Parathyroid adenoma (tissue), 2 donors: ENCODE measurements at regions not wholly inside any gene's neighbourhood (a gene's known extent, or its start where the extent isn't known, plus 50 kb on each side); places are given as distances from the start of the nearest gene placed in this dataset.
"Not testable (repeated sequence)": the region's sequence is repeated elsewhere in the genome, so short reads cannot be mapped to it uniquely, and the experiment has no call there.

ENCODE experiments used
- H2AFZ ChIP-seq: fragments of 300-600 bp; sonication (generic); one replicate; pipeline ENCODE4 v1.7.0; 2017; ENCODE audit warnings: antibody characterized with exemption, mild to moderate bottlenecking
- H3K27ac ChIP-seq: fragments of 300-600 bp; sonication (generic); one replicate; pipeline ENCODE4 v1.7.0; 2017
- H3K27me3 ChIP-seq: fragments of 300-600 bp; sonication (generic); one replicate; pipeline ENCODE4 v1.7.0; 2017; ENCODE audit warnings: low read length; ENCODE audit not compliant: control insufficient read depth, insufficient read depth
- H3K36me3 ChIP-seq: fragments of 300-600 bp; sonication (generic); one replicate; pipeline ENCODE4 v1.7.0; 2017; ENCODE audit warnings: low read length; ENCODE audit not compliant: control insufficient read depth, insufficient read depth
- H3K4me1 ChIP-seq: fragments of 300-600 bp; sonication (generic); one replicate; pipeline ENCODE4 v1.7.0; 2017; ENCODE audit warnings: control low read depth
- H3K4me2 ChIP-seq: fragments of 300-600 bp; sonication (generic); one replicate; pipeline ENCODE4 v1.7.0; 2017; ENCODE audit warnings: low read length
- H3K4me3 ChIP-seq: fragments of 300-600 bp; sonication (generic); one replicate; pipeline ENCODE4 v1.7.0; 2017; ENCODE audit warnings: low read depth, low read length
- H3K79me2 ChIP-seq: fragments of 300-600 bp; sonication (generic); one replicate; pipeline ENCODE4 v1.7.0; 2017; ENCODE audit warnings: control low read depth
- H3K9ac ChIP-seq: fragments of 300-600 bp; sonication (generic); one replicate; pipeline ENCODE4 v1.7.0; 2017; ENCODE audit warnings: mild to moderate bottlenecking
- H3K9me3 ChIP-seq: fragments of 300-600 bp; sonication (generic); one replicate; pipeline ENCODE4 v1.7.0; 2017; ENCODE audit warnings: low read length; ENCODE audit not compliant: control insufficient read depth
- TF ChIP-seq, protein P1 (sequence below): fragments of 300-600 bp; sonication (generic); IDR thresholded peaks from one replicate; pipeline ENCODE4 v1.7.0; 2017; ENCODE audit warnings: antibody characterized with exemption, mild to moderate bottlenecking
- donor health status: primary hyperparathyroidism.

DNA sequence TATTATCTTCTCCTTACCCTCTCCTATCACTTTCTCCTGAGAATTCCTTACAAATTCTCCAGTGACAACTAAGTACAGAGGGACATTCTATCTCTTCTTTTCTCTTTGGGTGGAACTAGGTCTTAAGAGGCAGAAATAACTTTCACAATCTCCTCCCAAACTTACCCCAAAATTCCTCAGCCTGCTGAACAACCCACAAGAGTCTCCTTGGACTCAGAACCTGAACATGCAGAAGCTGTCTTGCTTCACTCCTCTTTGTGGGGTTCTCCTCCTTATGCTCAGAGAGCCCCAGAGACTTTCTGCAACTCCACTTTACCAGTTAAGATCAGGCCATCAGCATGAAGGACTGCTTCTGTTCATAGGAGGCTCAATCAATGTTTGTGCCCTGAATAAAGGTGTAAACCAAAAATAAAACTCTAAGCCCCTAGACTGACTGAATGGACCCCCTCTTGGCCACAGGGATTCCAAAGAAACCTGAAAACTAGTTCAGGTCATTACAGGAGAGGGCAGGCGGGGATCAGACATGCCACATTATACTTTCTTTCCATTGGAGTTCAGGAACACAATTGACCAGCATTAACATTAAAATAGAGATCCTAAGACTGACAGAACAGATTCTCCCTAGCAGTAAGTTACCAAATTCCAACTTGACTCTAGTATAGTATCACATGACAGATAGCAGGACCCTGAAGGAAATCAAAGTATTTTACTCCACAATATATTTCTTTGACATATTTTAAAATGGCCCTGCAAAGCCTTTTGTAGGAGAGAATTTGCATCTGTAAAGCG, 179.7 kb upstream of the FBXL17 start:
- no peak overlapping the region for H2AFZ ChIP-seq

DNA sequence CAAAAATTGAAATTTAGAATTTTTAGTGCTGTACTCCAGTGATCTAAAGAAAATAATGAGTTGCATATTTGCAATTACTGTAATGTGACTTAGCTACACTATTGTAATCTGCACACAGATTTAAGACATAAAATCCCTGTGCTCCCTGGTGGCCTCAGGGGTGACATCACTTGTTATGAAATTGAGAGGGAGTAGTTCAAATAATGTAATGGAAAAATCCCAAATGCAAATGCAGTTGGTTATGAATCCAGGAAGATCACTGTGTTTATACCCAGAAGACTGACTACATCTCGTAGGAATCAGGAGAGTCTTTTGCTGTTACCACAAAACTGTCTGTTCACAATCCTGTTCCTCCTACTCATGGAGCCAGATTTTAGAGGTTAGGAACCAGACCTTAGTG, 178.7 kb upstream of the FBXL17 start:
- no peaks in the 10 kb centered on the region for H3K79me2 ChIP-seq
- H2AFZ ChIP-seq, result no peak overlapping the region
- no peak overlapping the region for H3K4me3 ChIP-seq
- no peaks in the 10 kb centered on the region for H3K36me3 ChIP-seq
- H3K4me1 ChIP-seq, result no peaks in the 10 kb centered on the region
- H3K27me3 ChIP-seq, result no peaks in the 10 kb centered on the region
- H3K9ac ChIP-seq, result no peak overlapping the region
- H3K4me2 ChIP-seq, result no peak overlapping the region
- TF ChIP-seq, protein P1, sequence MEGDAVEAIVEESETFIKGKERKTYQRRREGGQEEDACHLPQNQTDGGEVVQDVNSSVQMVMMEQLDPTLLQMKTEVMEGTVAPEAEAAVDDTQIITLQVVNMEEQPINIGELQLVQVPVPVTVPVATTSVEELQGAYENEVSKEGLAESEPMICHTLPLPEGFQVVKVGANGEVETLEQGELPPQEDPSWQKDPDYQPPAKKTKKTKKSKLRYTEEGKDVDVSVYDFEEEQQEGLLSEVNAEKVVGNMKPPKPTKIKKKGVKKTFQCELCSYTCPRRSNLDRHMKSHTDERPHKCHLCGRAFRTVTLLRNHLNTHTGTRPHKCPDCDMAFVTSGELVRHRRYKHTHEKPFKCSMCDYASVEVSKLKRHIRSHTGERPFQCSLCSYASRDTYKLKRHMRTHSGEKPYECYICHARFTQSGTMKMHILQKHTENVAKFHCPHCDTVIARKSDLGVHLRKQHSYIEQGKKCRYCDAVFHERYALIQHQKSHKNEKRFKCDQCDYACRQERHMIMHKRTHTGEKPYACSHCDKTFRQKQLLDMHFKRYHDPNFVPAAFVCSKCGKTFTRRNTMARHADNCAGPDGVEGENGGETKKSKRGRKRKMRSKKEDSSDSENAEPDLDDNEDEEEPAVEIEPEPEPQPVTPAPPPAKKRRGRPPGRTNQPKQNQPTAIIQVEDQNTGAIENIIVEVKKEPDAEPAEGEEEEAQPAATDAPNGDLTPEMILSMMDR, result no peak
- H3K9me3 ChIP-seq, result no peaks in the 10 kb centered on the region
- H3K27ac ChIP-seq, result no peak overlapping the region

More for the DNA sequence above, 179.7 kb upstream of the FBXL17 start:
- Histone ChIP-seq H3K9ac (no peak overlapping the region), H3K9me3 (no peaks in the 10 kb centered on the region), H3K4me3 (no peak overlapping the region), H3K36me3 (no peaks in the 10 kb centered on the region), H3K27ac (no peak overlapping the region), H3K4me2 (no peak overlapping the region), H3K4me1 (no peaks in the 10 kb centered on the region), H3K79me2 (no peaks in the 10 kb centered on the region), H3K27me3 (no peaks in the 10 kb centered on the region)
- TF ChIP-seq, protein P1, result no peak

DNA sequence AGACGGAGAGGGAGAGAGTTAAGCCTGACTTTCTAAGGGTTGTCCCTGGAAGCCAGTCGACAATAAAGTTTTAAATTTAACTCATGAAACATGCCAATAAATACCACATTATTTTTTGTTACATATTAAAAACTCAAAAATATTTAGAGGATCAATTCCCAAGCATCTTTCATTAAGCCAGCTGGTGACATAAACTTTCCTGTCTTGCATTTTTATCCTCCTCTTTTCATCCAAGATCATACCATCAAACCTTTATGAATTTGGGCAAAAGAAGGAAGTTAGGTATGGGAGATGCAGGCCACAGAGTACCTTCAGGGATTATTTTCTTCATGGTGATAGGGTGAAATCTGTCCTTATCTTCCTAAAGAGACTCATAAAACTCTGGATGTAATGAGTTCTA, 178.3 kb upstream of the FBXL17 start:
- TF ChIP-seq, protein P1, result no peak
- Histone ChIP-seq H3K4me1 (no peaks in the 10 kb centered on the region), H3K4me2 (no peak overlapping the region), H3K9me3 (no peaks in the 10 kb centered on the region), H3K27ac (no peak overlapping the region), H3K36me3 (no peaks in the 10 kb centered on the region), H3K9ac (no peak overlapping the region), H3K4me3 (no peak overlapping the region), H3K79me2 (no peaks in the 10 kb centered on the region), H3K27me3 (no peaks in the 10 kb centered on the region), H2AFZ (no peak overlapping the region)

DNA sequence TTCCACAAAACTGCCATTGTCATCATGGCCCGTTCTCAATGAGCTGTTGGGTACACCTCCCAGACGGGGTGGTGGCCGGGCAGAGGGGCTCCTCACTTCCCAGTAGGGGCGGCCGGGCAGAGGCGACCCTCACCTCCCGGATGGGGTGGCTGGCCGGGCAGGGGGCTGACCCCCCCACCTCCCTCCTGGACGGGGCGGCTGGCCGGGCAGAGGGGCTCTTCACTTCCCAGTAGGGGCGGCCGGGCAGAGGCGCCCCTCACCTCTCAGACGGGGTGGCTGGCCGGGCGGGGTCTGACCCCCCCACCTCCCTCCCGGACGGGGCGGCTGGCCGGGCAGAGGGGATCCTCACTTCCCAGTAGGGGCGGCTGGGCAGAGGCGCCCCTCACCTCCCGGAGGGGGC, 176.9 kb upstream of the FBXL17 start:
- H3K4me1 ChIP-seq, H3K9me3 ChIP-seq, H3K27ac ChIP-seq, H3K4me2 ChIP-seq, H3K4me3 ChIP-seq, H3K9ac ChIP-seq, H2AFZ ChIP-seq, H3K36me3 ChIP-seq, H3K27me3 ChIP-seq, H3K79me2 ChIP-seq: not testable (repeated sequence)

DNA sequence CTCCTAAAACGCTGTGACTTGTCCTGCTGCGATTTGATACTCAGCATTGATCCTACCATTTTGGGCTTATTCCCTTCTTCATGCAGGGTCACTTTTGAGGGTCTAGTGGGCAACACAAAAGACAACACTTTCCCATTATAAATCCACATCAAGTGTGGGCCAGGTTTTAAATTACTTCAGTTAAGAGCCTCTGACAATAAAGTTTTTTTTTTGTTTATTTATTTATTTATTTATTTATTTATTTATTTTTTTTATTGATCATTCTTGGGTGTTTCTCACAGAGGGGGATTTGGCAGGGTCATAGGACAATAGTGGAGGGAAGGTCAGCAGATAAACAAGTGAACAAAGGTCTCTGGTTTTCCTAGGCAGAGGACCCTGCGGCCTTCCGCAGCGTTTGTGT, 176.2 kb upstream of the FBXL17 start:
- not testable (repeated sequence) for H3K27ac ChIP-seq, H3K36me3 ChIP-seq, H3K27me3 ChIP-seq, H2AFZ ChIP-seq, H3K4me2 ChIP-seq, H3K9ac ChIP-seq, H3K9me3 ChIP-seq, H3K4me3 ChIP-seq, H3K79me2 ChIP-seq, H3K4me1 ChIP-seq

DNA sequence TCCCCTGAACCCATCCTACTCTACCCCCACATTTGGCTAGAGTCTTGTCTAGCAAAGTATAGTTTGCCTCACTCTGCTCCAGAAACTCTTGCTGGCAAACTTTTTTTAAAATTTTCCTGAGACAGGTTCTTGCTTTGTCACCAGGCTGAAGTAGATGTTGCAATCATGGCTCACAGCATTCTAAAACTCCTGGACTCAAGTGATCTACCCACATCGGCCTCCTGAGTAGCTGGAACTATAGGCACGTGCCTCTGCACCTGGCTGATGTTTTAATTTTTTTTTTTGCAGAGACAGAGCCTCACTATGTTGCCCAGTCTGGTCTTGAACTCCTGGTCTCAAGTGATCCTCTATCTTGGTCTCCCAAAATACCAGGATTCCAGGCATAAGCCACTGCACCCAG, 175.8 kb upstream of the FBXL17 start:
- Histone ChIP-seq H3K27me3 (no peaks in the 10 kb centered on the region), H3K4me1 (no peaks in the 10 kb centered on the region), H3K36me3 (no peaks in the 10 kb centered on the region), H3K9me3 (no peaks in the 10 kb centered on the region), H3K79me2 (no peaks in the 10 kb centered on the region), H3K27ac (no peak overlapping the region), H2AFZ (no peak overlapping the region), H3K4me2 (no peak overlapping the region), H3K9ac (no peak overlapping the region), H3K4me3 (no peak overlapping the region)
- TF ChIP-seq, protein P1, result no peak
